HG03571 (cell line): ENCODE measurements at regions not wholly inside any gene's neighbourhood (a gene's known extent, or its start where the extent isn't known, plus 50 kb on each side); places are given as distances from the start of the nearest gene placed in this dataset.

Experiments used
- ATAC-seq: cut with Tn5 transposase; IDR thresholded peaks from one replicate; pipeline ENCODE4 v1.9.1; 2021; ENCODE audit not compliant: unreplicated experiment

DNA sequence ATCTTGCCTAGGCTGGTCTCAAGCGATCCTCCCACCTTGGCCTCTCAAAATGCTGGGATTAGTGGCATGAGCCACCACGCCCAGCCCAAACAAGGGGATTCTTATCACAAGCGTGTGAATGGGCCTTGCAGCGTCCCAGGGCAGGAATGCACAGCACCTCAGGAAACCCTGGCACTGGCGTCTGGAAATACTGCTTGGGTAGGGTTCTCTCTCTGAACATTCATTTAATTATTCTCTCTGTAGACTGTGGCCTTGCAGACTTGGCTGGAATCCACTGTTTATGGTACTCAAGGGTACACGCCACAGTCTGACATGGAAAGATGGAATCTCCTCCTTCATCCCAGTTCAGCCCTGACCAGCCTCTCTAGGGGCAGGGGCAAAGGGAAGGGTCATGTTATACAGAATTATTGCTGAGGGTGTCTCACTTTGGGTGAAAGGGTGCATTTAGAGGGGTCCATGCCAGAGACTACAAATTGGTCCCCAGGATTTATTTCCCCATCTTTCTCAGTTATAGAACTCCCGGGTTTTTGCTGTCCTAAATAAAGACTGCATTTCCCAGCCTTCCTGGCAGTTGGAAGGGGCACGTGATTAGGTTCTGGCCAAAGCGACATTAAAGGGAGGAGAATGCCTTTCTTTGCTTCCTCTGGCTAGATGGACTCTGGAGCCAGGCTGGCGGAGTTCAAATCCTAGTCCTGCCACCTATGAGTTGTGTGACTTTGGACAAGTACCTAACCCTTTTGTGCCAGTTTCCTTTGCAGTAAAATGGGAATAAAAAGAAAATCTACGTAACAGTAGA lies 147.2 kb upstream of the HAAO start:
- ATAC-seq: no peak

DNA sequence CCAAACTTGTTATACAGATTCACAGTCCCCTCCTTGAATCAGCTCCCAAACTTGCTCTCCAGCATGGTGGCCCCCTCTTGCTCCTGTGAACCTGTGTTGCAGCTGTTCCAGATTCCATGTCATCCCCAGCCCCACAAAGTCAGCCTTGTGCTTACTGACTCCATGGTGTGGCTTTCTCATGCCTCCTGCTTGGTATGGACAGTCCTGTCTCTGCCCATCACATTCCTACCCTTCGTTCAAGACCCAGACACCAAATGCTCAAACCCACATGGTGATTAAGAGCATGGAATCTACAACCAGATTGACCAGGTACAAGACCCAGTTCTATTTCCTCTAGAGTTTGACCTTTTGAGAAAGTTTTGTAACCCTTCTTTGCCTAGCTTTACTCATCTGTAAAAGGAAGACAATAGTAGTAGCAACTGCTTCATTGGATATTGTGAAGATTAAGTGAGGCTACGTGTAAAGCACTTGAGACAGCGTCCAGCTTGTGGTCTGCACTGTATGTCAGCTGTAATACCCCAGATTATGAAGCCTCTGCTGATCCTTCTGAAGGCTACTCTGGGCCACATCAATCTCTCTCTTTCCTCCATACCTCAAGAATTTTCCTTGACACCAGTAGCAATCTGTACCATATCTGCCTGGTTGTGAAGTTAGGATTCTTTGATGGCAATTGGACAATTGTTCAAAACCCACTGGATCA lies 146.4 kb upstream of the HAAO start:
- ATAC-seq: no peak

DNA sequence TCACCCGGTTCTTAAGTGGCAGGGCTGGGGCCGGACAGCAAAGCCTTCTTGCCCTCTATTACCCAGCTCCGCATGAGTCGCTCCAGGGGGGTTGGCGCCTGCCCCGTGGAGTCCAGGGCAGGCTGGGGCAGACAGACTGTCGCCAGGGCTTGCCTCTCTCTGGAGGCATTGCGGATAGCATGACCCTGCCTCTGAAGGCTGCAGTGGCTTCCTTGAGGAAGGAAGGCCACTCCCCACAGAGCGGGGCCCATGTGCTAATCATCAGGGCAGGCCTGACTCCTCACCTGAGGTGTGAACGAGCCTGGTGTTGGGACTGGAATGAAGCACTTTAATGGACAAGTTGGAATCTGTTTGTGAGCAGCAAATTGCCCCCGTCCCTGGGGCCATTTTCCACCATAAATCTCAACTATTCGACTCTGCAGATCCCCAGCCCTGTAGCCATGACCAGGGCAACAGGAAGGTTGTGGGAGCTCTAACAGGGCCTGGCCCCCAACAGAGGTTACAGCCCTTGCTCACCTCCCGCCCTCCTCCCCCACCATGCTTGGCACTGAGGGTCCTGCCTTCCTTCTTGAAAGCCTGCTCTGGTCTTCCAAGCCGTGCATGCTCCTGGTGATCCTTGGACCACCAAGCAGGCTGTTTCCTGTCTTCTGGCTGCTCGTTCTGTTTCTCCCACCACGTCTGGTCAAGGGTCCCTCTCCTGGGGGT lies 144.9 kb upstream of the HAAO start:
- no peak for ATAC-seq

DNA sequence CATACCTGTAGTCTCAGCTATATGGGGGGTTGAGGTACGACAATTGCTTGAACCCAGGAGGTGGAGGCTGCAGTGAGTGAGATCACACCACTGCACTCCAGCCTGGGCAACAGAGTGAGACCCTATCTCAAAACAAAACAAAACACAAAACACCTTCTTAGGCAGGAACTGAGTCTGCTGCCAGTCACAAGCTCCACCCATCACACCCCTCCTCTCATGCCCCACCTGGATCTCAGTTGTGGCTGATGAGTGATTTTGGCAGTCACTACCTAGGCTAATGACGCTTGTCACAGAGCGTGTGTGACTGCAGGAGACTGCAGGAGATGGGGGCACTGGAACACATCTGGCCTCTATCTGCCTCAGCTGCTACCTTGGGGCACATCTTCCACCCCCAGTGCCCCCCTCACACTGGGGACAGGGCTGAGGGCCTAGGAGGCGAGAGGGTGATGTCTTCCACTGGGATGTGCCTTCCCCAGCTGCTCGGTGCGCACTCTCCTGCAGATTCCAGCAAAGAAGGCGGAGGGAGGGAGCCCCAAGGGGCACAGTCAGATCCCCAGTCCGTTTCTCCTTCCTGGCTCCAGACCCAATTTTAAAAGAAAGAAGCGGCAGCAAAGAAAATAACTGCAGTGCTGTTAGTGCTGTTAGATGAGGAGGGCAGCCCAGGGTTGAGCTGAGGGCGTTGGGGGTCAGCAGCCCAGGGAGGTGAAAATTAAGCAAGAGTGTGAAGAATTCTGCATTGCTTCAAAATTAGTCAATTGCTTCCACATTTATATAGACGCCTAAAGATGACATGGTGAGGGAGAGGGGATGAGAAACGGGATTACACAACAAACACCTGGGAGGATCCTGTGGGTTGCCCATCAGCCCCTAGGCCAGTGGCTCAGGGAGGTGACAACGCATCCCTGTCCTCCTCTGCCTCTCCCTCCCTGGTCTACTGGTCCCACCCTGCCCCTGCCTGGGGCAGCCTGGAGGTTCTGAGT lies 143.6 kb upstream of the HAAO start:
- ATAC-seq: no peak

DNA sequence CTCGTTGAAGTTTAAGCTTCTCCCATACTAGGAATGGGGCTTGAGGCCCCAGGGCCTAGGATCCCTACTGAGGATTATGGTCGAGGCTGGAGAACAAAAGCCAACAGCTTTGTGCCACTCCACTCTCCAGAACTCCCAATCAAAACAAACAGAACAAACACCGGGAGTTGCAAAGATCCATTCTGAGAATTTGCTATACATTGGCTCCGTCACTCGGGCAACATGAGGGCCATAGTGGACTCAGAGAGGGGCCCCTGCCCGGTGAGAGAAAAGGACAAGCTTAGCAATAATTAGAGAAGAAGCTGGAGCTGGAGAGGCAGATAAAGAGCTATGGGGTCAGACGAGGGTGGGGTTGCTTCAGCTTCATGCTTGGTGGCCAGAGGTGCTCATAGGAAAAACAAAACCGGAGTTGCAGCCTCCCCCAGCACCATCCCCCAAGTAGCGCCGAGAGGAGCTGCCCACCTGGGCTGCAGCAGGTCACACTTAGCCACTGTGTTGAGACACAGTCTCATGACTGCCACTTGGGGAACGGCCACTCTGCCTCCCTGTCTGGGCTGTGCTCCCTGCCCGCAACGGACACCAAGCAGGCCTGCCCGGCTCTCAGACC lies 142.3 kb upstream of the HAAO start:
- no peak for ATAC-seq

DNA sequence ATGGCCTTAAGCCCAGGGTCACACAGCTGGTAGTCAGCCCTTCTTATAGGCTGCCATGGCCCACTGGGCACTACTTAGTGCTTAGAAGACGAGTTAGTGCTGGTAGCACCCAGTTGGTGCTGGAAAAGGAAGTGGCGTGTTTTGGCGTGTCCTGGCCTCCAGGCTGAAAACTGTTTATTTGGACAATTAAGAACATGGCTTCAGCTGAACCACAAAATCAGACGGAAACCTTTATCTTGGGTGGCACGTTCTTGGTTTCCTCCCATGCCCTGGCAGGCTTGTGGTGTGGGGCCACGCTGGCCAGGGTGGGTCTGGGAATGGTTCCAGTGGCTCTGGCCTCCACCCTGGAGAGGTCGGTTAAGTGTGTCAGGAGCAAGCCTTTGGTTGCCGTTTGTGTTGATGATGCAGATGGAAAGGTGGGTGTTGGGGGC lies 141.5 kb upstream of the HAAO start:
- ATAC-seq: no peak

DNA sequence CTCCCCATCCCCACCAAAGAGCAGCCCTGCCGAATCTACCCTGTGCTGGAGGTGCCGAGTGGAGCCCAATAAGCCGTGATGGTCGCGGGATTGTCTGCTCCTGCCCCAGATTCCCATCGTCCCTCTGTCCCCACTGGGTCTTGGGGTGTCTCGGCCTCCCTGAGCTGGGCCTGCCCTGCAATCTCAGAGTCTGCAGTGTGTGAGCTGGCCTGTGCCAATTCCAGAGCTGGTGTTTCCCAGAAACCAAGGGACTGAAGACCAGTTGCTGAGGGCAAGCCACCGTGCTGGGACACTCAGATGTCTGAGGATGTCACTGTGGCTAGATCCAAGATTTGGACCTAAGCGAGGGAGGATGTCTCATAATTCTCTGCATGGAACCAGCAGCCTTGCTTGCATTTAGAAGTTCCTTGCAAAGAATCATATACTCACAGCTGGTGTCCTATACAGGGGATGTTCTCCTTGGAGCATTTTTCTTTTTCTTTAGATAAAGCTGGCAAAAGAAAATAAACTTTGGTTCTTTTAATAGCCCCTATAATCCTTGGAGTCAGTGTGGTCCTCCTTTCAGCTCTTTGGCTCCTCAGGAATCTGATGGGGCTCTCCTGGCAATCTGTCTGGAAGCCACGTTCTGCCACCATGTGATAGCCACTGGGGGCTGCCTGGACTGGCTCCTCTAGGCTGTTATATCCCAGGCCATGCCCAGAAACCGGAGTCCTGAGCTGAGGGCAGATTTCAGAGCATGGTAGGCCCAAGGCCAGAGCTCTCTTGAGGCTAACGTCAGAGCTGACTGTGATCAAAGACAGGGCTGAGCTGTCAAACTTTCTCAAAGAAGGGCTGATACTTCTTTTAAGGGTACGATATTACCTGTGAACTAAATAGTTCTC lies 140.1 kb upstream of the HAAO start:
- ATAC-seq: no peak

DNA sequence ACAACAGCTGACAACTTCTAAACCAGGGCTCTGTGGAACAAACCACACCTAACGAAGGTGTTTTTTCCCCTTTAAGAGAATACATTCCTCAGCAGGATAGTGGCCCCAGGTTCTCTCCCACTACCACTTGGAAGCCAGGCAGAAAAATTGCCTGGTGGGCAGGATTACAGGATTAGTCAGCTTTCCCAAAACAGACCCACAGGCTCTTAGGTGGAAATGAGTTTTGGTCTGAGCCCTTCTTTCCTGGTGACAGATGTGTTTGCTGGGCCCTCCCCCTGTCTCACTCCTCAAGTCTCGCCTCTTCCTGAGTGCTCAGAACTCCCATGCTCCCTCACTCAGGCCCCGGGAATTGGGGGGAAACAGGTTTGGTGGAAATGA lies 139.4 kb upstream of the HAAO start:
- ATAC-seq: no peak

DNA sequence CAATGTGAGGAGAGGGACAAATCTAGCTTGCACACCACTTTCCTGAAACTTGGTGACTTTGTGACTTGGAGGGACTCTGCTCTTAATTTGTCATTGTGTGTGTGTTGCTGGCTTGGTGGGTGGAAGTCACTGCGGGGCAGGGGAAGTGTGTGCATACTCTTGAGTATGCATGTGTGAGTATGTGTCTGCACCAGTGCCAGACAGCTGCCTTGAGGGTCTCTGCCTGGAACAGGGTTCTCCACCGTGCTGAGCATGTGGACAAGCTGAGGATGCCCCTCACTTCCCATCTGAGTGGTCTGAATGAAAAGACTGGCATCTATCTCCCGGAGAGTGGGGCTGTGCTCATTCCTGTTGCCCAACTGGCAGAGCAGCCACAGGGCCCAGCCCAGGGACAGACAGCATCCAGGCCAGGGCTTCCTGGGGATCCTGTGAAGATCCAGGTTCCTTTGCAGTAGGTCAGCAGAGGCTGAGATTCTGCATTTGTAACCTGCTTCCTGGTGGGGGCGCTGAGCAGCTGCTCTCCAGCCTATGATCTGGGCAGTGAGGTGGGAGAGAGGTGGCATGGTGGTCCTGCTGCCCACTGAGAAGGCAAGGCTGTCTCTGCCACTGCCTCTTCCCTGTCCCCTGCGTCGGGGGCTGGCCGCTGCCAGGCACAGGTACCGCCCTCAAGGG lies 138.9 kb upstream of the HAAO start:
- no peak for ATAC-seq

DNA sequence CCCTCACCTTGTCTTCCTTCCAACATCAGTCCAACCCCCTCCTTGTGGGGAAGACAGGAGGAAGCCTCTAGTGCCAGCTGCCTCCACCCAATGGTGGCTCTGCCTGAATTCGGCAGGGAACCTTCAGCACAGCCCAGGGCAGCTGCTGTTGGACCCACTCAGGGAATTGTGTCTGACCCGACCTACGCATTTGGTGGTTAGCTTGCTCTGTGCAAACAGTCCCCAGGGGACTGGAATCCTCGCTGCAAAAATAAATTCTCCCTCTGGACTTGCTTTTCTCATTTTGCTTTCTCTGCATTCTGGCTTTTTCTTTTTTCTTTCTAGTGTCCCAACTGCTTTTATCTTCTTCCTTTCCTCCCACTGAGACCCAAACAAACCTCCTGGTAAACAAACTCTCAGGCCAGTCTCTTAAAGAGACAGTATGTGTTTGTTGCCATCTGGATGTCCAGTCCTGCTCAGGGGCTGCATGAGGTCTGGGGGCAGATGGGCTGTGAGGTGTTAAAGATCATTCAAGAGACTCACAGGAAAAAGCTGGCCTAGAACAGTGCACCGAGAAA lies 137.7 kb upstream of the HAAO start:
- no peak for ATAC-seq

DNA sequence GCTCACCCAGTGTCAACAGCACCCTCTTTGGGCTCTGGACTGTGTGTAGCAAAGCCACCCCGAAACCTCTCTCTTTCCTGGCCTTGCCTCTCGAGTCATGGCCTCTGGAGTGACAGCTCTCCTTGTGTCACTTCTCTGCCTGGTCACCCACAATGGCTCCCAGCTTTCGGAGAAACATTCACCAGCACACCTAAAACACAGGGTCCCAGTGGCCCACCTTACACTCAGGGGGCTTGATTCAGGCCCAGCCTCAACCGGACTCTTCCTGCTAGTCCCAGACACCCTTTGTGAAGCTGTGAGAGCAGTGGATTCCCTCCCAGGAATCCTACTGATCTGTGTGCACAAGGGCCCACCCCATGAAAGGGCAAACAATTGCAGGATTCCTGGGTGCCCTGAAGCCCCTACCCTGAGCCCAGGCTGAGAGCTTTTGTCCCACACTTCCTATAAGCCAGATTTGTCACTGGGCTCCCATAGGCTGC lies 137.2 kb upstream of the HAAO start:
- ATAC-seq: no peak

DNA sequence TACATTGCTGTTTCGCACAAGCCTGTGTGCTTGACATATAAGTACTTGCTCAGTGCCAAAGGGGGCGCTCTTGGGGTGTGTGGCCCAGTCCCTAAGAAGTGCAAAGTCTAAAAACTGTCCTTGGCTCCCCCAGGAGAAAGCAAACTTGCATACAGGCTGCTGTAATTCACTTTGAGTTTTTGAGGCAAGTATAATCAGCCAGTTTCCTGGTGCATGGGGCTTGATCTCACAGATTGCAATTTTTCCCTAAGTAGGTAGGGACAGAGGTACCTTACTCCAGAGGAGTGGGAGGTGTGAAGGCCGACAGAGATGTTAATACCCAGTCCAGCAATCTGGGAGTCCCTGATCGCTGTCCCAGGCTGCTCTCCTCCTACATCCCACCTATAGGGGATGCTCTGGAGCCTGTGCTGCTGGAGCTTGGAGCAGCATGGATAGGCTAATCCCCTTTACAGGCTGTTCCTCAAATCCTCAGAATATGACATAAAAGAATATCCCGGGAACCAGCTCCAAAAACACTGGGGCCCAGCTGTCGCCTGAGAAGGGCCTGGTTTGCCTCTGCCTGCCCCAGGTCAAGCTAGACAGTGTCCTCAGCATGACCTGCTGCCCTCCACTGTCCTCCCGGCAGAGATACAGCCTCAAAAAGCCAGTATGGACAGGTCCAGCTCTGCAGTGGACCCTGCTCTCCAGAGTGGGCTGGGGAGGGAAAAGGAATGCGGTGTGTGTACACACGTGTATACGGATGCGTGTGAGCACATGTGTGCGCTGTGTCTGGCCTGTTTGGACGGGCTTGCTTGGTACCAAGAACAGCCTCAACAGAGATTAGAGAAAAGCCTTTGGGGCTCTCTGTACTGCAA lies 136.5 kb upstream of the HAAO start:
- no peak for ATAC-seq

DNA sequence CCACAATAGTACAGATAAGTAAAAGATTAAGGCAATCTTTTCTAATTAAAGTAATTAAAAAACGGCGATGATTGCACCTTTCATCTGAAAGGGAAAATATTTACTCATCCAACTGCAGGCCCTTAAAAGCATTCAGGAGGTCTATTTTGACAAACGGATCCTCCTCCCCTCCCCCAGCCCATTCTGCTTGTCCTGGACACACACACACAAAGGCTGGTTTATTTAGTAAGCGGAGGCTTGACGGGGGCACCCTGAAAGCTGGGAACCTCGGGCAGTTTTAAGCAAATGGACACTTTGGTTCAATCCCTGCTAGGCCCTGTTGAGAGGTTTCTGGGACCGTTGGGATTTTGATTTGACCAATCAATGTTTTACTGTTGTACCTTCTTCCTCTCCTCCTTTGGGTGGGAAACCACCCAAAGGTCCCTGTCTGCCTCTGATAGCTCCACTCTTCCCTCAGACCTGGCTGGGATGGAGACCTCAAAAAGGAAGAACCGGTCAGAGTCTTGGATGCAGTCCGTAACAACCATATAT lies 135.8 kb upstream of the HAAO start:
- no peak for ATAC-seq

DNA sequence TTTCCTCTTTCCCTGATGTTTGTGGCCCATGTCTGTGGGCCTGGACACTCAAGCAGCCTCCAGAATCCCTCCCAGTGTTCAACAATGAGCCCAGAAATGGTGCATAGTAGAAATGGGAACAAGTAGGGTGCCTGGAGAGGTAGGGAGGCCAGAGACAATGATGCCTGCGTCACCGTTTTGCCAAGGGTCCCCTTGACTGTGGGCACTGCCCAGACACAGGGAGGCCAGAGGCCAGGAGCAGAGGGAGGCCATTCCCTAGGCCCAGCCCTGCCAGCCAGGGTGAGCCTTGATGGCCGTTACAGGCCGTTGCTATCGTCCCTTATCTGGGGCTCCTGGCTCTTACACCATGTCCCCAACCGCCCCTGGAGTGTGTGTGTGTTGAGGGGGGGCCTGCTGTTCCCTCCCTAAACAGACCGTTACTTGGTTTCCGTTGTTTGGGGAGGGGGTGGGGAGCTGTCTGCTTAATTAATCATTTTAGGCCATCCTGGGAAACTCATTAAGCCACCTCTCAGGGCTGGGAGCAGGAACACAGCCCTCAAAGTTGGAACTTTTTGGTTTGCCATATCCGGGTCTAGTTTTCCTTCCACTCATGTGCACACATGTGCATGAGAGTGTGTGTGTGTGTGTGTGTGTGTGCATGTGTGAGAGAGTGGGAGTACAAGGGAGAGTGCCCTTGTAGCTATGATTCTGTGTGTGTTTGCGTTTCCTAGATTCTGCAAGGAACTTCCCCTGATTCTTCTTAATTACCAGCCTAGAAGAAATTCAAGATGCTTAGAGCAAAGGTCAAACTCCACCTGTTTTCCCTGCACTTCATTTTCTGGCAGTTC lies 135.2 kb upstream of the HAAO start:
- ATAC-seq: no peak

DNA sequence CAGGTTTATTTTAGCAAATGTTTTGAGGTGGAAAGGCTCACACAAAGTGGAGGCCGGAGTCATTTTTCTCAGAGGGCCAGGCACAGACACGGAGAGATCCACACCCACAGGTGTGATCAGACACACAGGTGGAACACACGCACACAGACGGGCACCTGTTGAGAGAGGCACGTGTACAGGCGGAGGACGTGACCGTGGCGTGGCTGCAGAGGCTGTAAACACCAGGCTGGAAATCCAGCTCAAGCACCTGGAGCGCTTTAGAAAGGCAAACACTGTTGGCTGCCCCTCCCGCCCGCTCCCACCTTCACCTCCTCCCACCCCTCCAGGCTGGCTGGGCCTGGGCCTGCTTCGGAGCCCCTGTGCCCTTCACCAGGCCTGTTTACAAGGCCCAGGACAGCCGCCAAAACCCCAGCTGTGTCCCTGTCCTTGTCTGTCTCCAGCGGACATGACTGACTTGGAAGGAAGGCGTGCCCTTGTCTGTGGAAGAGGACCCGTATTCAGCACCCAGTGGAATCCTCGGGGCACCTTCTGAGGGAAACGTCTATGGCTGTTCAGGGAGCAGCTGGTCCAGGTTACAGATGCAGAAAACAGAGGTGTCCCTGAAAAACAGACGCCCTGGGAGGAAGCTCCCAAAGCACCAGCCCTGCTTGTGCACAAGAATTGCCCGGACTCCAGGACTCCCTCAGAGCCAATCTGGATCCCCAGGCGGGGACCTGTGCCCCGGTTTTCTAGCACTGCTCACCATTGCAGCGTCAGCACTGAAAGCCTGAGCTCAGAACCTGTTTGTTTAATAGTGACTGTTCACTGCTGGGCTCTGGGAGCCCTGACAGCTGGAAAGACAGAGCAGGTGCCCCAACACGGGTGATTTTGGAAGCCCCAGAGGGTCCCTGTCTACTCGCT lies 134.3 kb upstream of the HAAO start:
- no peak for ATAC-seq
